H1 (cell line): ENCODE measurements at regions not wholly inside any gene's neighbourhood (a gene's known extent, or its start where the extent isn't known, plus 50 kb on each side); places are given as distances from the start of the nearest gene placed in this dataset.

Experiments
- CTCF ChIA-PET: fragments of 300-600 bp; sonication (Branson Sonifier 250); formaldehyde crosslinking; loops from one replicate; lab custom pipeline; 2021; ENCODE audit not compliant: partially characterized antibody; lab: Charles Lee
- POLR2A ChIA-PET: fragments of 300-600 bp; sonication (Branson Sonifier 250); formaldehyde crosslinking; loops from one replicate; lab custom pipeline; 2021; ENCODE audit warnings: inconsistent platforms; ENCODE audit not compliant: partially characterized antibody; lab: Charles Lee
- DNase-seq, 2 experiments: peaks; one replicate each; pipeline versions ENCODE4 v3.0.0 to v3.0.0-alpha.2; 2010 to 2022; ENCODE audit warnings: low spot score in 2 of 2, low read depth in 1 of 2, mixed read lengths in 1 of 2
- FAIRE-seq: peaks from 2 replicates; lab custom pipeline; 2011; peaks lifted over from hg19 to GRCh38; lab: Jason Lieb, UNC
- H2AFZ ChIP-seq: 2 replicates; pipeline ENCODE4 v1.8.1; 2012; ENCODE audit warnings: low read length, inconsistent platforms
- H2AK5ac ChIP-seq: 2 replicates; pipeline ENCODE4 v1.6.1; 2013; ENCODE audit warnings: low read depth, low read length
- H2BK120ac ChIP-seq: replicated peaks from 2 replicates; pipeline ENCODE3; 2013; ENCODE audit warnings: low read depth, low read length, inconsistent platforms
- H2BK12ac ChIP-seq: 2 replicates; pipeline ENCODE4 v1.6.1; 2013; ENCODE audit warnings: low read depth, low read length
- H2BK15ac ChIP-seq: 2 replicates; pipeline ENCODE4 v1.6.1; 2013; ENCODE audit warnings: low read length
- H2BK20ac ChIP-seq: 2 replicates; pipeline ENCODE4 v1.6.1; 2013; ENCODE audit warnings: low read length
- H2BK5ac ChIP-seq: 2 replicates; pipeline ENCODE4 v1.6.1; 2013; ENCODE audit warnings: low read depth, low read length
- H3K14ac ChIP-seq: 2 replicates; pipeline ENCODE4 v1.6.1; 2013; ENCODE audit warnings: inconsistent platforms; ENCODE audit not compliant: insufficient read length
- H3K18ac ChIP-seq: 2 replicates; pipeline ENCODE4 v1.6.1; 2013; ENCODE audit warnings: low read length; ENCODE audit errors: extremely low read depth
- H3K23ac ChIP-seq: 2 replicates; pipeline ENCODE4 v1.6.1; 2013; ENCODE audit warnings: inconsistent platforms; ENCODE audit not compliant: insufficient read length
- H3K23me2 ChIP-seq: 2 replicates; pipeline ENCODE4 v1.6.1; 2013; ENCODE audit warnings: low read depth, low read length
- H3K27ac ChIP-seq: 2 replicates; pipeline ENCODE4 v1.6.1; 2011; ENCODE audit warnings: low read depth, low read length, inconsistent platforms
- H3K27me3 ChIP-seq, 4 experiments: replicated peaks in 1 of 4; 1 replicate in 1 of 4; 2 replicates in 3 of 4; pipeline versions ENCODE4 v1.6.1 to v1.8.1; 2011 to 2013; ENCODE audit warnings: low read length in 3 of 4, mild to moderate bottlenecking in 3 of 4, inconsistent platforms in 2 of 4, mixed read lengths in 2 of 4, moderate library complexity in 1 of 4; ENCODE audit not compliant: control insufficient read depth in 3 of 4, insufficient read depth in 3 of 4; ENCODE audit errors: extremely low read depth in 1 of 4
- H3K36me3 ChIP-seq, 4 experiments: 2 replicates each; pipeline versions ENCODE4 v1.6.1 to v1.8.1; 2011 to 2013; ENCODE audit warnings: mild to moderate bottlenecking in 4 of 4, low read length in 3 of 4, moderate library complexity in 2 of 4, control low read depth in 1 of 4, inconsistent platforms in 1 of 4; ENCODE audit not compliant: insufficient read depth in 4 of 4, control insufficient read depth in 2 of 4
- H3K4ac ChIP-seq: replicated peaks from 2 replicates; pipeline ENCODE3; 2013; ENCODE audit warnings: low read length, low read depth, mixed read lengths, inconsistent platforms; ENCODE audit not compliant: insufficient read length
- H3K4me1 ChIP-seq, 4 experiments: replicated peaks in 1 of 4; 1 replicate in 1 of 4; 2 replicates in 3 of 4; pipeline versions ENCODE4 v1.6.1 to v1.8.1; 2011 to 2013; ENCODE audit warnings: low read length in 3 of 4, inconsistent platforms in 2 of 4, mixed read lengths in 1 of 4; ENCODE audit not compliant: insufficient read depth in 4 of 4, control insufficient read depth in 3 of 4
- H3K4me2 ChIP-seq, 2 experiments: 2 replicates each; pipeline versions ENCODE4 v1.6.1 to v1.8.1; 2011 to 2013; ENCODE audit warnings: low read depth in 2 of 2, low read length in 2 of 2, control low read depth in 1 of 2, inconsistent platforms in 1 of 2, mild to moderate bottlenecking in 1 of 2; ENCODE audit not compliant: insufficient read depth in 1 of 2
- H3K4me3 ChIP-seq, 4 experiments: fragments of 200-600, 300-600 bp in 1 of 4; sonication (generic), shearing (Covaris generic), sonication (Bioruptor Twin) in 1 of 4; 2 replicates each; pipeline versions ENCODE4 v1.5.1 to v1.8.1; 2011 to 2016; ENCODE audit warnings: low read length in 4 of 4, low read depth in 3 of 4, control low read depth in 2 of 4, inconsistent platforms in 2 of 4, mild to moderate bottlenecking in 2 of 4, mixed read lengths in 1 of 4, moderate library complexity in 1 of 4; ENCODE audit not compliant: insufficient read depth in 2 of 4; ENCODE audit errors: extremely low read depth in 1 of 4
- H3K56ac ChIP-seq: replicated peaks from 2 replicates; pipeline ENCODE3; 2013; ENCODE audit warnings: low read depth, mild to moderate bottlenecking, mixed read lengths, low read length, inconsistent platforms; ENCODE audit not compliant: insufficient read length
- H3K79me1 ChIP-seq: 2 replicates; pipeline ENCODE4 v1.6.1; 2013; ENCODE audit warnings: low read depth, low read length, control low read depth
- H3K79me2 ChIP-seq, 2 experiments: 2 replicates each; pipeline versions ENCODE4 v1.6.1 to v1.8.1; 2012 to 2013; ENCODE audit warnings: low read length in 2 of 2, mild to moderate bottlenecking in 2 of 2, inconsistent platforms in 1 of 2; ENCODE audit not compliant: insufficient read depth in 2 of 2, control insufficient read depth in 1 of 2
- H3K9ac ChIP-seq, 4 experiments: replicated peaks in 1 of 4; 1 replicate in 1 of 4; 2 replicates in 3 of 4; pipeline versions ENCODE4 v1.6.1 to v1.8.1; 2011 to 2013; ENCODE audit warnings: low read depth in 3 of 4, low read length in 3 of 4, control low read depth in 2 of 4, mild to moderate bottlenecking in 2 of 4, moderate library complexity in 2 of 4, inconsistent platforms in 1 of 4; ENCODE audit errors: extremely low read depth in 1 of 4
- H3K9me3 ChIP-seq, 2 experiments: 2 replicates each; pipeline versions ENCODE4 v1.6.1 to v1.8.1; 2012 to 2013; ENCODE audit warnings: mild to moderate bottlenecking in 2 of 2, moderate library complexity in 2 of 2, control low read depth in 1 of 2, inconsistent platforms in 1 of 2, low read depth in 1 of 2, low read length in 1 of 2, mixed read lengths in 1 of 2; ENCODE audit not compliant: insufficient read depth in 2 of 2
- H4K20me1 ChIP-seq, 2 experiments: replicated peaks in 1 of 2; 2 replicates each; pipeline versions ENCODE3 to v1.8.1; 2011 to 2013; ENCODE audit warnings: inconsistent platforms in 2 of 2, low read length in 2 of 2, mild to moderate bottlenecking in 1 of 2; ENCODE audit not compliant: insufficient read depth in 2 of 2, control insufficient read depth in 1 of 2
- H4K5ac ChIP-seq: 2 replicates; pipeline ENCODE4 v1.6.1; 2013; ENCODE audit warnings: low read length, low read depth, mixed read lengths, inconsistent platforms; ENCODE audit not compliant: insufficient read length
- H4K8ac ChIP-seq: 2 replicates; pipeline ENCODE4 v1.8.0; 2013; ENCODE audit warnings: mild to moderate bottlenecking, moderate library complexity, low read length, inconsistent platforms; ENCODE audit not compliant: insufficient read depth; ENCODE audit errors: extremely low read depth
- H4K91ac ChIP-seq: replicated peaks from 2 replicates; pipeline ENCODE3; 2013; ENCODE audit warnings: low read length, mixed read lengths, inconsistent platforms; ENCODE audit not compliant: insufficient read length
- ASH2L ChIP-seq: fragments of 200-600, 300-600 bp; sonication (generic); IDR thresholded peaks from one replicate; pipeline ENCODE4 v1.7.1; 2017; ENCODE audit warnings: low read length
- ATF2 ChIP-seq: IDR thresholded peaks from 2 replicates; pipeline ENCODE4 v1.6.1; 2012; ENCODE audit warnings: low read length, inconsistent platforms
- BRCA1 ChIP-seq: IDR thresholded peaks from 2 replicates; pipeline ENCODE4 v1.6.1; 2012; ENCODE audit warnings: low read depth, low read length, improper control_type of control experiment
- CBX5 ChIP-seq: fragments of 300-800, 300-1000 bp; sonication (generic); IDR thresholded peaks from 2 replicates; pipeline ENCODE4 v1.7.1; 2016; ENCODE audit warnings: antibody characterized with exemption, low read length, low read depth
- JUND ChIP-seq: IDR thresholded peaks from 2 replicates; pipeline ENCODE4 v1.6.1; 2011; ENCODE audit warnings: mild to moderate bottlenecking, improper control_type of control experiment, low read length
- KDM5A ChIP-seq: fragments of 200-600 bp; IDR thresholded peaks from 2 replicates; pipeline ENCODE4 v1.7.1; 2012; ENCODE audit warnings: mild to moderate bottlenecking, low read length, inconsistent platforms, mixed read lengths
- NANOG ChIP-seq: IDR thresholded peaks from 2 replicates; pipeline ENCODE4 v1.6.1; 2011; ENCODE audit warnings: low read length, low read depth, mild to moderate bottlenecking, inconsistent platforms; ENCODE audit not compliant: insufficient read depth, poor library complexity, severe bottlenecking
- NRF1 ChIP-seq: IDR thresholded peaks from 2 replicates; pipeline ENCODE4 v1.6.1; 2011; ENCODE audit warnings: mild to moderate bottlenecking, low read depth, low read length, improper control_type of control experiment
- POLR2A ChIP-seq, 2 experiments: IDR thresholded peaks; 1 replicate in 1 of 2; 2 replicates in 1 of 2; pipeline ENCODE4 v1.6.1; 2011; ENCODE audit warnings: low read depth in 2 of 2, low read length in 2 of 2, mild to moderate bottlenecking in 2 of 2; ENCODE audit errors: control extremely low read depth in 1 of 2
- SIN3A ChIP-seq, 2 experiments: IDR thresholded peaks in 1 of 2; conservative IDR thresholded peaks in 1 of 2; 2 replicates each; pipeline ENCODE4 v1.6.1; 2011 to 2012; ENCODE audit warnings: low read length in 2 of 2, improper control_type of control experiment in 1 of 2, low read depth in 1 of 2, mild to moderate bottlenecking in 1 of 2
- SIRT6 ChIP-seq: IDR thresholded peaks from one replicate; pipeline ENCODE4 v1.7.1; 2012; ENCODE audit warnings: low read length, inconsistent platforms
- SRF ChIP-seq: IDR thresholded peaks from 2 replicates; pipeline ENCODE4 v1.6.1; 2011; ENCODE audit warnings: mild to moderate bottlenecking, low read depth, low read length, moderate library complexity
- TAF1 ChIP-seq: IDR thresholded peaks from 2 replicates; pipeline ENCODE4 v1.6.1; 2011; ENCODE audit warnings: mild to moderate bottlenecking, low read depth, low read length
- TBP ChIP-seq: IDR thresholded peaks from 2 replicates; pipeline ENCODE4 v1.6.1; 2011; ENCODE audit warnings: low read depth, low read length, improper control_type of control experiment
- TEAD4 ChIP-seq: IDR thresholded peaks from 2 replicates; pipeline ENCODE4 v1.6.1; 2012; ENCODE audit warnings: low read depth, low read length, inconsistent platforms, mixed read lengths
- WGBS, 2 experiments: shearing (Covaris generic) in 1 of 2; methylation state at CpG; one replicate each; pipeline versions ENCODE4 v1.1.6 to v1.1.7; 2013 to 2015; ENCODE audit warnings: low lambda C conversion rate in 2 of 2, mixed read lengths in 2 of 2, inconsistent platforms in 1 of 2, low coverage in 1 of 2, missing lambda C conversion rate in 1 of 2; ENCODE audit not compliant: insufficient replicate concordance in 2 of 2, insufficient coverage in 1 of 2, insufficient read length in 1 of 2; ENCODE audit errors: extremely low coverage in 1 of 2, missing lambda C conversion rate in 1 of 2; 5-methylcytosine and 5-hydroxymethylcytosine counted together

DNA sequence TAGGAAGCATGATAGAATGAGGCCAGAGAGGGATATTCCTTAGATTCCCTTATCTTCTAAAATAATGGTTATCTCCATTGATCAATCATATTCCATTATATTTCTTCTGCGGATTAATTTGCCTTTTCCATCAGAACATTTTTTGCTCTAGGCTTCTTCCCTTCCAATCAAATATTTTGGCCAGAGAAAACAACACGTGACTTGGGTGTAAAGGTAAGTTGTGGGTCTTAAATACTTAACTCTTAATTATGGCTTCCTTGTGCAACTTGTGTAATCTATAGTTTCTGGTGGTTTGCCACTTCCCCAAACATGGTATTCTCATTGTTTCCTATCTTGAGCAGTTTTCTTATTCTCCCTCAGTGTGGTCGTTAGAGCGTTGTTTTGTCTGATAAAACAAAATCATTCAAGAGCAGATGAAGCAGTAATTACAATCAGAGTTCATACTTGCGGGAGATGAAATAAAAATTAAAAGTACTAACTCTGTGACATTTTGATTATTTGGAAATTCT, 889.3 kb downstream of the MAT2B start:
- DNase-seq, result no peak
- ChIA-PET POLR2A (no interaction called here), CTCF (no interaction called here)
- no peak overlapping the region for H4K91ac ChIP-seq
- no peak overlapping the region for H2BK15ac ChIP-seq
- no peaks in the 10 kb centered on the region for H4K20me1 ChIP-seq
- no peak overlapping the region for H2BK5ac ChIP-seq
- H3K18ac ChIP-seq, result no peak overlapping the region
- no peak overlapping the region for H3K27ac ChIP-seq
- no peak for FAIRE-seq
- no peak overlapping the region for H2BK12ac ChIP-seq
- H3K14ac ChIP-seq, result no peak overlapping the region
- no peaks in the 10 kb centered on the region for H3K36me3 ChIP-seq
- no peak overlapping the region for H3K4me3 ChIP-seq
- no peaks in the 10 kb centered on the region for H3K9me3 ChIP-seq
- H3K79me2 ChIP-seq, result no peaks in the 10 kb centered on the region
- no peak overlapping the region for H3K9ac ChIP-seq
- no peak overlapping the region for H4K5ac ChIP-seq
- H3K56ac ChIP-seq, result no peak overlapping the region
- H3K4me2 ChIP-seq, result no peak overlapping the region
- H2BK120ac ChIP-seq, result no peak overlapping the region
- H2BK20ac ChIP-seq, result no peak overlapping the region
- no peaks in the 10 kb centered on the region for H3K23me2 ChIP-seq
- no peak overlapping the region for H4K8ac ChIP-seq
- no peak overlapping the region for H2AK5ac ChIP-seq
- no peak overlapping the region for H3K4ac ChIP-seq
- H2AFZ ChIP-seq, result no peak overlapping the region
- no peaks in the 10 kb centered on the region for H3K27me3 ChIP-seq
- H3K23ac ChIP-seq, result no peak overlapping the region
- H3K4me1 ChIP-seq, result no peaks in the 10 kb centered on the region
- WGBS, 2 experiments, result 95% methylated on average over 5 of the region's 5 CpGs; no CpG with 5 or more reads in 1 of the 2 experiments
- H3K79me1 ChIP-seq, result no peaks in the 10 kb centered on the region
- TF ChIP-seq BRCA1 (no peak), TEAD4 (no peak), TAF1 (no peak), TBP (no peak), NRF1 (no peak), SIN3A (conservative IDR thresholded peaks at IDR 0.05 in 1 of 2, IDR thresholded peaks at IDR 0.05 in 1 of 2; ENCODE audit: low read depth in 1 of 2, low read length in 2 of 2) (no peak), CBX5 (no peak), SRF (no peak), SIRT6 (no peak), JUND (no peak), ATF2 (no peak), ASH2L (no peak), NANOG (no peak), KDM5A (no peak), POLR2A (IDR thresholded peaks at IDR 0.05; ENCODE audit: control extremely low read depth in 1 of 2, low read depth in 2 of 2, low read length in 2 of 2) (no peak)
